ENCODE measurements at regions not wholly inside any gene's neighbourhood (a gene's known extent, or its start where the extent isn't known, plus 50 kb on each side); places are given as distances from the start of the nearest gene placed in this dataset.

DNA sequence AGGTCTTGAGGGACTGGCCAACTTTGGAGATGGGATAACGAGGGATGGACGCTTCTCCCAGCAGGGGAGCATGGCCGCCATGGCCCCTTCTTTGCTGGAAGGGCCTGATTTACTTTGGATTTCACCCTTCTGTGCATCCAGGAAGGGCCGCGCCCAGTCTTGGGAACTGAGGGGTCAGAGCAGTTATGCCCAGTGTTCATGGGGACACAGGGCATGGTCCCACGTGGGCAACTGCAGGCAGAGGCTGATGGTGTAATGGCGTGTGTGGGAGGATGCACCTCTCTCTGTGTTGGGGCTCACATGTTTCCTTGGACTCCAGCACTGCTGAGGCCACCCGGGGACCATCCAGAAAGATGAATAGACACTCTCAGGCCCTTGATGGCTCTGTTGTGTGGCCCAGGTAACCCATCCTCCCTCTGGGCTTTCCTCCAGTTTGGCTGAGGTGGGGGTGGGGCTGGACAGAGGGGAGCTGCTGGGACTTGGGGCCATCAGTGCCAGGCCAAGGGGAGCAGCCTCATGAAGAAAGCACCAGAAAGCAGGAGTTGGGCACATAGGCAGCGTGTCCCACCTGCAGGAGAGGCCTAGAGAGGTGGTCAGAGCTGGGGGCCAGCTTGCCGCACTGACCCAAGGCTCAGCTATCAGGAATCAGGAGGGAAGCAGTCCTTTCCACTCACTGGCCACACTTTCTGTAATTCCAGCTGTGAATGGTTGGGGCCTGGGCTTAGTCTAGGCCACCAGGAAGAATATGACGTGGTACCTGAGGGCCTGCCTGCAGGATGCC is 1033.9 kb downstream of the TBC1D22A start:
- no peak for DNase-seq
- H3K9me3 Mint-ChIP-seq: peaks cover 44% of the 10 kb centered on the region
- H3K27ac Mint-ChIP-seq: no peak overlapping the region
- H3K4me1 Mint-ChIP-seq (ENCODE audit: low read depth): no peaks in the 10 kb centered on the region
- peaks cover 5% of the 10 kb centered on the region; the same call in 1 of the 2 replicates for H3K36me3 Mint-ChIP-seq (ENCODE audit: low read depth)
- no peak overlapping the region for H3K4me3 Mint-ChIP-seq
- no peaks in the 10 kb centered on the region; the same call in 1 of the 2 replicates for H3K27me3 Mint-ChIP-seq (ENCODE audit: insufficient read depth)
- TF ChIP-seq, protein P1, sequence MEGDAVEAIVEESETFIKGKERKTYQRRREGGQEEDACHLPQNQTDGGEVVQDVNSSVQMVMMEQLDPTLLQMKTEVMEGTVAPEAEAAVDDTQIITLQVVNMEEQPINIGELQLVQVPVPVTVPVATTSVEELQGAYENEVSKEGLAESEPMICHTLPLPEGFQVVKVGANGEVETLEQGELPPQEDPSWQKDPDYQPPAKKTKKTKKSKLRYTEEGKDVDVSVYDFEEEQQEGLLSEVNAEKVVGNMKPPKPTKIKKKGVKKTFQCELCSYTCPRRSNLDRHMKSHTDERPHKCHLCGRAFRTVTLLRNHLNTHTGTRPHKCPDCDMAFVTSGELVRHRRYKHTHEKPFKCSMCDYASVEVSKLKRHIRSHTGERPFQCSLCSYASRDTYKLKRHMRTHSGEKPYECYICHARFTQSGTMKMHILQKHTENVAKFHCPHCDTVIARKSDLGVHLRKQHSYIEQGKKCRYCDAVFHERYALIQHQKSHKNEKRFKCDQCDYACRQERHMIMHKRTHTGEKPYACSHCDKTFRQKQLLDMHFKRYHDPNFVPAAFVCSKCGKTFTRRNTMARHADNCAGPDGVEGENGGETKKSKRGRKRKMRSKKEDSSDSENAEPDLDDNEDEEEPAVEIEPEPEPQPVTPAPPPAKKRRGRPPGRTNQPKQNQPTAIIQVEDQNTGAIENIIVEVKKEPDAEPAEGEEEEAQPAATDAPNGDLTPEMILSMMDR (IDR thresholded peaks at IDR 0.05): no peak

DNA sequence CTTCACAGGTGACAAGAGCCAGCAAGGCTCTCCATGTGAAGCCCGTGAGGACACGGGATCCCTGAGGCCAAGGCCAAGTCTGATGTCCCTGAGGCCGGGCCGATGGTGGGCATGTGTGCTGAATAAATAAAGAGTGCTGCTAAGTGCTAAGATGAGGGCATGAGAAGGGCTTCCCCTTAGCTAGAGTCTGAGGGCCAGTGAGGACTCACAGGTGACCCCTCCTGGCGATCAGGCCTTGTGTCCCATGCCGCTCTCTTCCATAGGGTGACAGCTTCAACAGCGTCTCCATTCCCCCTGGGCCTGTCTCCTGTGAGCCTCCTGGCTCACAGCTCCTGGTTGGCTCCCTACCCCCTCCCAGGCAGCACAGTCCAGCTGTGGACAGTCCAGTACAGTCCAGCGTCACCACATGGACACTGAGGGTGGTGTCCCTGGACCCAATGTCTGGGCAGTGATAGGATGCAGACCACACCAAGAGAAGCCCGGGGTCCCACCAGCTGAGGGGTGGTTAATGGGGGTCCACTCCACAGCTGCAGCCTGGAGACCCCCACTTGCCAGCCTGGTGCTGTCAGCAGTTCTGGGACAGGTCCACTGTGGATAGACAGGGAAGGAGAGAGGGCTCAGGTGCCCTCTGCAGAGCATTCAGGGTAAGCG is 1033.2 kb downstream of the TBC1D22A start:
- Mint-ChIP-seq H3K27ac (no peak overlapping the region), H3K4me3 (no peak overlapping the region), H3K36me3 (ENCODE audit: low read depth) (peaks cover 5% of the 10 kb centered on the region; the same call in 1 of the 2 replicates), H3K9me3 (peaks cover 44% of the 10 kb centered on the region), H3K4me1 (ENCODE audit: low read depth) (no peaks in the 10 kb centered on the region), H3K27me3 (ENCODE audit: insufficient read depth) (no peaks in the 10 kb centered on the region; the same call in 1 of the 2 replicates)
- no peak for DNase-seq
- TF ChIP-seq, protein P1 (IDR thresholded peaks at IDR 0.05): no peak

DNA sequence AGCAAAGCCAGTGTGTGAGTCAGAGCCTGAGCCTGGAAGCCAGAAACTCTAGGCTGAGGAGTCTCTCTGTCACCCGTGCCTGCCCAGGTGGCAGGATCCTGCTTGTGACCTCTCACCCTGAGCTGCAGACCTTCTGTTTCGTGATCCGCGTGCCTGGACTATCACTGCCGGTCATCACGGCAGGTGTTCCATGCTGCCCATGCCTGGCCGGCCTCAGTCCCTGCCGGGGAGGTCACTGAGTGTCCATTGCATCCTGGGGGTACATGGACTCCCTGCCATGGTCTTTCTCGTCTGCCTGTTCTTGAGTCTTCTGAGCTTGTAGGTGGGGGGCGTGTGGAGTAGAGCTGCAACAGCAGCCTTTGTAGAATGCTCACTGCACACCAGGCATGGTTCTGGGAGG is 1032.4 kb downstream of the TBC1D22A start:
- no peak overlapping the region for H3K4me3 Mint-ChIP-seq
- no peaks in the 10 kb centered on the region for H3K4me1 Mint-ChIP-seq (ENCODE audit: low read depth)

DNA sequence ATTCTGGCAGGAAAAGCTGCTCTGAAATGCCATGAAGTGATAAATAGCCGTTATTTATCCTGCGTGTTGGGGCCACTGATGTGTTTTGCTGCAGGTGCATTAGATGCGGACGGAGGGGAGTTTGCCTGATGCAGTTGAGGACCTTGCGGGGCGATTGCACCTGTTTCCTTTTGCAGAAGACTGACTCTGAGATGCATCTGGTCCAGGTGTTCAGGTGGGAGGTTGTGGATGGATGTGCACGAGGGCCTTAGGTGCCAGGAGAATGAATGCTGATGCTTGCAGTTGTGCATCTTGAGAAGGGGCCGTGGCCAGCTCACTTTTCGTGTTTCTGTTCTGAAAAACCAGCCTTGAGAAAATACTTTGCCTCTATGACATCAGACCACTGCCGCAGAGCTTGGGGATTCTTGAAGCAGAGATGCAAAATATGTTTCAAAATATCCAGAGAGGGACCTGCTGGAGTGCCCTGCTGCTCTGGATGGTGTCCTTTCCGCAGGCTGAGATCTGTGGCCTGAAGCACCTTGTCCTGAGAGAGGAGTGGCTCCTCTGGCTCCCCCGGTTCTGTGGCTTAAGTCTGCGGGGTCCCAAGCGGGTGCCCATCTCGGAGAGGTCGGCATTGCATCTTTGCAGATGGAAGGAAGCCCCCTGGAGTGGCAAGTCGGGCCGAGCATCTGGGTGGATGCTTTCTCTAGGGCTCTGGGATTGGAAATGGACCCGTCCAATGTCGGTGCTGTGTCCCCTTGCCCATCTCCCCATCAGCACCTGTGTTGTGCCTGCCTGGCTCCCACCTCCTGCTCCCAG is 1031.1 kb downstream of the TBC1D22A start:
- no peak overlapping the region for H3K27ac Mint-ChIP-seq
- peaks cover 5% of the 10 kb centered on the region; the same call in 1 of the 2 replicates for H3K36me3 Mint-ChIP-seq (ENCODE audit: low read depth)
- H3K4me3 Mint-ChIP-seq: no peak overlapping the region
- DNase-seq: no peak
- H3K27me3 Mint-ChIP-seq (ENCODE audit: insufficient read depth): no peaks in the 10 kb centered on the region; the same call in 1 of the 2 replicates
- TF ChIP-seq, protein P1 (IDR thresholded peaks at IDR 0.05): no peak
- H3K9me3 Mint-ChIP-seq: peaks cover 51% of the 10 kb centered on the region
- no peaks in the 10 kb centered on the region for H3K4me1 Mint-ChIP-seq (ENCODE audit: low read depth)

More for the DNA sequence above, 1032.4 kb downstream of the TBC1D22A start:
- DNase-seq: no peak
- H3K27ac Mint-ChIP-seq: no peak overlapping the region
- no peaks in the 10 kb centered on the region; the same call in 1 of the 2 replicates for H3K27me3 Mint-ChIP-seq (ENCODE audit: insufficient read depth)
- TF ChIP-seq, protein P1 (IDR thresholded peaks at IDR 0.05): no peak
- H3K36me3 Mint-ChIP-seq (ENCODE audit: low read depth): peaks cover 5% of the 10 kb centered on the region; the same call in 1 of the 2 replicates
- peaks cover 45% of the 10 kb centered on the region for H3K9me3 Mint-ChIP-seq

DNA sequence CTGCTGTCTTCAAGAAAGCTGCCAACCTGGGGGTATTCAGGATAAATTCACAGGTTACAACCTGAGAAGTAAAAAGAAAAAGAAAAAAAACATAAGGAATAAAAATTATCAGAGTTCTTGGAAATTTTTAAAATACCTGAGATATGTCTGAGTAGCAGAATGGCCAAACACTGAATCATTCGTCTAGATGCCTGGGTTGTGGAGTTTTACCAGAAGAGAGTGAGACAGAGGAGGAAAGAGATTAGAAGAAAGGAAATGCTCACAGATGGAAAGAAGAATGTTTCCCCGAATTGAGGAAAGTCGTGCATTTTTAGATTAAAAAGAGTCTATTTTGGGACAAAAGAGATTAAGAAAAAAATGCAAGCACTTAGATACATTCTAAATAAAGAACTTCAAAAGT is 1026.7 kb downstream of the TBC1D22A start:
- H3K4me3 Mint-ChIP-seq: no peak overlapping the region
- H3K4me1 Mint-ChIP-seq (ENCODE audit: low read depth): no peaks in the 10 kb centered on the region
- TF ChIP-seq, protein P1 (IDR thresholded peaks at IDR 0.05): no peak
- DNase-seq: no peak
- no peaks in the 10 kb centered on the region for H3K27me3 Mint-ChIP-seq (ENCODE audit: insufficient read depth)
- peaks cover 52% of the 10 kb centered on the region for H3K9me3 Mint-ChIP-seq
- no peaks in the 10 kb centered on the region for H3K36me3 Mint-ChIP-seq (ENCODE audit: low read depth)
- no peak overlapping the region for H3K27ac Mint-ChIP-seq
